Adipocyte (in vitro differentiated cells): ENCODE measurements at regions not wholly inside any gene's neighbourhood (a gene's known extent, or its start where the extent isn't known, plus 50 kb on each side); places are given as distances from the start of the nearest gene placed in this dataset.

ENCODE experiments used
- DNase-seq: peaks from one replicate; pipeline ENCODE4 v3.0.0-alpha.2; 2015; ENCODE audit warnings: low read depth
- H3K27me3 ChIP-seq: replicated peaks from 2 replicates; pipeline ENCODE4 v1.7.0; 2013; ENCODE audit warnings: mild to moderate bottlenecking, low read length, moderate library complexity; ENCODE audit not compliant: control insufficient read depth, insufficient read depth
- H3K36me3 ChIP-seq: 2 replicates; pipeline ENCODE4 v1.7.0; 2013; ENCODE audit warnings: low read length, mild to moderate bottlenecking, moderate library complexity; ENCODE audit not compliant: control insufficient read depth, insufficient read depth, severe bottlenecking
- H3K4me1 ChIP-seq: 2 replicates; pipeline ENCODE4 v1.7.0; 2013; ENCODE audit warnings: mild to moderate bottlenecking, low read length, moderate library complexity; ENCODE audit not compliant: control insufficient read depth, insufficient read depth
- H3K4me3 ChIP-seq: 2 replicates; pipeline ENCODE4 v1.7.0; 2013; ENCODE audit warnings: mild to moderate bottlenecking, low read length, moderate library complexity
- H3K9ac ChIP-seq: 2 replicates; pipeline ENCODE4 v1.7.0; 2013; ENCODE audit warnings: mild to moderate bottlenecking, low read length, moderate library complexity
- H3K9me3 ChIP-seq: 2 replicates; pipeline ENCODE4 v1.7.0; 2013; ENCODE audit warnings: mild to moderate bottlenecking, low read length, moderate library complexity; ENCODE audit not compliant: control insufficient read depth

DNA sequence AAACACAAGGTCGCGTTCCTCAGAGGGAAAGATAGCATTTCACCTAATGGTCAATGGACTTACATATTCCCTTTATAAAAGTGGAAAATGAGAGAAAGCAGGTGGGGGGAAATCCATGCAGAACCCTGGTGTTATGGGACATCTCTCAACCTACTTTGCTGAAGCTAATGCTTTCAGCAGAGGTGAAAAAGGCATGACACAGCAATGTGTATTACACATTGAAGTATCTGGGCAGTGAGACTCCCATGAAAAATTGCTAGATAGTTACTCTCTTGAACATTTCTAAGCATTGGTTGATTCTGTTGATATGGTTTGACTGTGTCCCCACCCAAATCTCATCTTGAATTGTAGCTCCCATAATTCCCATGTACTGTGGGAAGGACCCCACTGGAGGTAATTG is 60.0 kb upstream of the PICALM start:
- Histone ChIP-seq H3K4me3 (no peak overlapping the region), H3K36me3 (no peaks in the 10 kb centered on the region), H3K4me1 (no peaks in the 10 kb centered on the region), H3K27me3 (no peaks in the 10 kb centered on the region), H3K9ac (no peak overlapping the region), H3K9me3 (no peaks in the 10 kb centered on the region)
- DNase-seq = no peak

- H3K4me1 ChIP-seq = no peaks in the 10 kb centered on the region
- DNase-seq = no peak
- H3K27me3 ChIP-seq = no peaks in the 10 kb centered on the region
- H3K4me3 ChIP-seq = no peak overlapping the region
- no peaks in the 10 kb centered on the region for H3K9me3 ChIP-seq
- no peak overlapping the region for H3K9ac ChIP-seq
- H3K36me3 ChIP-seq = no peaks in the 10 kb centered on the region
Observed at GRCh38 chr11:86126862-86127261, 58.0 kb upstream of the PICALM start.

- Histone ChIP-seq H3K9ac (no peak overlapping the region), H3K9me3 (no peaks in the 10 kb centered on the region), H3K36me3 (no peaks in the 10 kb centered on the region), H3K27me3 (no peaks in the 10 kb centered on the region), H3K4me1 (no peaks in the 10 kb centered on the region), H3K4me3 (no peak overlapping the region)
- DNase-seq = no peak
Observed at GRCh38 chr11:86124251-86125233, 55.7 kb upstream of the PICALM start.

DNA sequence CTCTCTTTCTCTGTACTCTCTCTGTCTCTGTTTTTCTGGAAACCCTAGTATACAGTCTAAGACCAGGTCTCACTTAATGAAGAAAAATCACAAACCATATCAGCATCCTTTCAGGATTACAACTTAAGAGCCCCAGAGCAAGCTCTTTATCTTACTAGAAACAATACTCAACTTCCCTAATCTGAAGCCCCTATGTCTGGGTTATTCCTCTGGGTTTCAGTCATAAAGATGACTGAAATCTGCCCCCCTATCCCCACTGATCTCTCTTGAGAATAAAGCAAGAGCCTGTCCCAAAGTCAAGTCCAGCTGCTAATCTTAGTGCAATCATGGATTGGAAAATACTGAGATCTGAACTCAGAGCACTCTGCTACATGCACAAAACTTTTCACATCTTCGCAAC is 53.9 kb upstream of the PICALM start:
- H3K4me3 ChIP-seq = no peak overlapping the region
- H3K36me3 ChIP-seq = no peaks in the 10 kb centered on the region
- no peak for DNase-seq
- no peaks in the 10 kb centered on the region for H3K4me1 ChIP-seq
- no peak overlapping the region for H3K9ac ChIP-seq
- H3K9me3 ChIP-seq = no peaks in the 10 kb centered on the region
- H3K27me3 ChIP-seq = no peaks in the 10 kb centered on the region

DNA sequence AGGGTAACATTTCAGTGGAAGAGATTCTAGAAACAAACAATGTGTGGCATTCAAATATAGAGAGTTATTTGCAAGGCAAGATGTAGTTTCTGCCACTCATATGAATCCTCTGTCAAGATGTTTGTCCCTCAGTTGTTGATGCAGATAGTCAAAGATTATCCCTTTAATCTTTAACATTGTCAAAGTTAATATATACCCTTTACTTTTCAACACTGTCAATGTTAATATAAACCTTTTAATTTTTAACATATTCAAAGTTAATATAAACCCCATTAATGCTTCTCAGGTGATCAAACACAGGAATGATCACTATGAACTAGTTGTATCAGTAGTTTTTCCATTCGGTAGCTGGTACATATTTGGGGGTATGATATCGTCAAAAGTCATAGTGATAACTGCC is 51.9 kb upstream of the PICALM start:
- no peaks in the 10 kb centered on the region for H3K9me3 ChIP-seq
- no peaks in the 10 kb centered on the region for H3K27me3 ChIP-seq
- H3K36me3 ChIP-seq = no peaks in the 10 kb centered on the region
- no peak overlapping the region for H3K9ac ChIP-seq
- no peak for DNase-seq
- H3K4me3 ChIP-seq = no peak overlapping the region
- H3K4me1 ChIP-seq = peaks cover 14% of the 10 kb centered on the region

DNA sequence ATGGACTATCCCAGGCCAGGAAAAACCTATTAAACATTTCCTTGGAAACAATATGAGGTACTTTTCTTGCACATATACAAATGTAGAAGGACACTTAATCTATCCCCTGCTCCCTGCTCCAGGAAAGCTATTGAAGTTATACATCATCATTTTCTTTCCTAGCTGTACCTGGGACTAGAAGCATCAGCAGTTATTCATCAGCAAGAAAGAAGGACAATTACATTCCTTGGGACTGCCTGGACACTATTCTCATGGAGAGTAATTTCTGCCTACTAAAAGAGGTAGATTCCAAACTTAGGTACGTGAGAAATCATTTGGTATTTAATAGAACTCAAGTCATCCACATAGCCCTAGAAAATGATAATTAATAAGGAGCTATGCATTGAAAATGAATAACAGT is 51.0 kb upstream of the PICALM start:
- DNase-seq = no peak
- H3K9me3 ChIP-seq = no peaks in the 10 kb centered on the region
- H3K36me3 ChIP-seq = no peaks in the 10 kb centered on the region
- no peak overlapping the region for H3K4me3 ChIP-seq
- H3K4me1 ChIP-seq = peaks cover 18% of the 10 kb centered on the region
- no peak overlapping the region for H3K9ac ChIP-seq
- H3K27me3 ChIP-seq = no peaks in the 10 kb centered on the region

DNA sequence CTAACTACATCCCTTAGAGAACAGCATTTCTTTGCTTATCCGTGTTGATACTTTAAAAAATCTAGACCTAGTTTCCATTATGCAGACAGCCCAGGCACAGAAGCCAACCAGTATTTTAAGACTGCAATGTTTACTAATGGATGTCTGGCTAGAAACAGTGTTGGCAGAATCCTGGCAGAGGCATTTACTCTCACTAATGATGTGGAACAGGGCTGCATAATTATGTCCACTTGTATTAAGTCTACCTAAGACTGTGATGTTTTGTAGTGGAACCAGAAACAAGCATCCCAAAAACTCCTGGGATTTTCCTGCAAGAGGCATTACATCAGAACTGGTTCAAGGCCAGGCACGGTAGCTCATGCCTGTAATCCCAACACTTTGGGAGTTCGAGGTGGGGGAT is 50.2 kb upstream of the PICALM start:
- Histone ChIP-seq H3K27me3 (no peaks in the 10 kb centered on the region), H3K4me1 (peaks cover 18% of the 10 kb centered on the region), H3K36me3 (no peaks in the 10 kb centered on the region), H3K9ac (no peak overlapping the region), H3K4me3 (no peak overlapping the region), H3K9me3 (no peaks in the 10 kb centered on the region)
- DNase-seq = no peak
